ENCODE measurements at regions not wholly inside any gene's neighbourhood (a gene's known extent, or its start where the extent isn't known, plus 50 kb on each side); places are given as distances from the start of the nearest gene placed in this dataset.

DNA sequence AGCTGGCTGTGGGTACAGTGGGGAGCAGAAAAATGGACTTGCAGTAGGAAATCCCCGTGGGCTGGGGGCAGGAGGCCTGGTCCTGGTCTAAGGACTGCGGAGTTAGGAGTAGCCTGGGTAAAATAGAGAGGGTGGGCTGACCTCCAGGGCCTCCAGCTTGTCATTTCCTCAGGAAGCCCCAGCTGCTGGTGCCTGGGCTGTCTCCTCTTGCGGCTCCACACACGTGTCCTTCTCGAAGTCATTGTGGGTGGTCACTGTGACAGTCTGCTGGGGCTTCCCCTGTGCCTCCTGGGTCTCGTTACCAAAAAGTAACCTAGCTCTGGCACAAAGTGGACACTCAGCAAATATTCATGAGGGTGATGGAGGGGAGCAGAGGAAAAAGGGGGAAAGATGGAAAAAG is 259.7 kb downstream of the FGF9 start:
- Mint-ChIP-seq H3K27me3 (no peaks in the 10 kb centered on the region), H3K4me1 (no peaks in the 10 kb centered on the region), H3K9me3 (no peaks in the 10 kb centered on the region), H3K4me3 (no peak overlapping the region), H3K36me3 (ENCODE audit: low read depth) (no peaks in the 10 kb centered on the region), H3K27ac (no peak overlapping the region)
- ATAC-seq (replicated peaks), result no peak

DNA sequence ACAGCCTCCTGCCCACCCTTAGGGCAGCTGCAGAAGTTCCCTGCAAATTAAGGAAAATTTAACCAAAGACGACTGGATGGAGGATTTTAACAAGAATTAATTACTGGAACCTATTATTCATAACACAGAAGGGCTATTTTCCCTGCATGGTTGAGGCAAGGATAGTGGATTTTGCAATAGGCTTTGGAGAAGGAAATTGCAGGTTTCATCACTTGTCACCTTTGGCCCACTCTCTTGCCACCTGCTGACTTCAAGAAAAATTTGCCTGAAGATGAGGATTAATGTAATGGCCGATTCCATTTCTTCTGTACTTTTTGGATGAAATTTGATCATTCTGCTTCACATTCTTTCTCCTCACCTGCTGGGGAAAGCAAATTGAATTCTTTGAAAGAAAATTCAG is 261.7 kb downstream of the FGF9 start:
- ATAC-seq (replicated peaks), result no peak
- H3K4me1 Mint-ChIP-seq, result no peaks in the 10 kb centered on the region
- H3K4me3 Mint-ChIP-seq, result no peak overlapping the region
- H3K9me3 Mint-ChIP-seq, result peaks cover under 1% of the 10 kb centered on the region
- no peaks in the 10 kb centered on the region for H3K36me3 Mint-ChIP-seq (ENCODE audit: low read depth)
- no peak overlapping the region for H3K27ac Mint-ChIP-seq
- no peaks in the 10 kb centered on the region for H3K27me3 Mint-ChIP-seq

DNA sequence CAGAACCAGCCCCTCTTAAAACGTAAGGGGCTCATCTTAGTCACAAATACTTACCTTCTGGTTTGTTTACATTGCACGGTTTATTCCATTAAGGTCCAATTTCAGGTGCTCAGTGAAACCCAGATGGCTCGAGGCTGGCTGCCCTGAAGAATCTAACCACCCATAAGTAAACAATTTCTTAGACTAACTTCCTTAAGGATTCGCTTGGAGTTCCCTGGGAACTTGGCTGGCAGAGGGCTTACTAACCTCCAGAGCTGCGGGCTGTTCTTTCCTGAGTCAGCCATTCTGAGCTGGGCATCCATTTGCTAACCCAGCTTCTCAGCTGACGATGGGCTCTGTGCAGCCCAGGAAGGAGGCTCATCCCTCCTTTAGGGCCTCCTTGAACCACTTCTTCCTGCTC is 262.1 kb downstream of the FGF9 start:
- ATAC-seq (replicated peaks), result no peak
- Mint-ChIP-seq H3K9me3 (peaks cover 4% of the 10 kb centered on the region), H3K27ac (no peak overlapping the region), H3K36me3 (ENCODE audit: low read depth) (no peaks in the 10 kb centered on the region), H3K4me1 (no peaks in the 10 kb centered on the region), H3K4me3 (no peak overlapping the region), H3K27me3 (no peaks in the 10 kb centered on the region)

DNA sequence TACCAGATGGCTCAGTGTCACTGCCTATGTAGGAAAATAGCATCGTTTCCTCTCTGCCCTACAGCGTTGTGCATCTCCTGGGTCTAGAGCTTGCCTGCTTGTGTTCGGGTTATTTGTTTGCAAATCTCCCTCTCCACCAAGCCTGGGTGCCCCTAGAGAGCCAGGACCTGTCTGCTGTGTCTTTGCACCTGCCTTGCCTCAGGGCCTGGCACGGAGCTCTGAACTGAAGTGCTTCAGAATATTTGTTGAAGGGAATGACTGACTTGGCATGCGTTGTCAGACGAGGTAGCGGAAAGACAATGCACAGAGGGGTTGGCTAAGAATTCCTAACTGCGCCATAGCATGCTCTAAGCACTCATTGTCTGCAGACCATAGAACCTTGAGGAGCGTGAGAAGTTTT is 263.4 kb downstream of the FGF9 start:
- H3K27ac Mint-ChIP-seq, result no peak overlapping the region
- peaks cover 4% of the 10 kb centered on the region for H3K9me3 Mint-ChIP-seq
- H3K27me3 Mint-ChIP-seq, result no peaks in the 10 kb centered on the region
- no peaks in the 10 kb centered on the region for H3K36me3 Mint-ChIP-seq (ENCODE audit: low read depth)
- no peak overlapping the region for H3K4me3 Mint-ChIP-seq
- H3K4me1 Mint-ChIP-seq, result no peaks in the 10 kb centered on the region
- ATAC-seq (replicated peaks), result no peak

DNA sequence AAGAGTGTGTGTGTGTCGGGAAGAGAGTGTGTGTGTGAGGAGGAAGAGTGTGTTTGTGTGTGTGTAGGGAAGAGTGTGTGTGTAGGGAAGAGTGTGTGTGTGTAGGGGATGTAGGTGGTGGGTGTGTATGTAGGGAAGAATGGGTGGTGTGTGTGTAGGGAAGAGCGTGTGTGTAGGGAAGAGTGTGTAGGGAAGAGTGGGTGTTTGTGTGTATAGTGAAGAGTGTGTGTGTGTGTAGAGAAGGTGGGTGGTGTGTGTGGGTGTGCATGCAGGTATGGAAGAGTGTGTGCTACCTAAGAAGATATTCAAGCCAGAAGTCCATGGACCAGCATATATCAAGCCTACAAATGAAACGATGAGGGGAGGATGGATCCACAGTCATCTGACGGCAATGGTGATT is 265.8 kb downstream of the FGF9 start:
- ATAC-seq (replicated peaks), result no peak
- H3K27me3 Mint-ChIP-seq, result no peaks in the 10 kb centered on the region
- H3K9me3 Mint-ChIP-seq, result peaks cover 4% of the 10 kb centered on the region
- no peaks in the 10 kb centered on the region for H3K36me3 Mint-ChIP-seq (ENCODE audit: low read depth)
- no peak overlapping the region for H3K4me3 Mint-ChIP-seq
- H3K4me1 Mint-ChIP-seq, result no peaks in the 10 kb centered on the region
- H3K27ac Mint-ChIP-seq, result no peak overlapping the region

DNA sequence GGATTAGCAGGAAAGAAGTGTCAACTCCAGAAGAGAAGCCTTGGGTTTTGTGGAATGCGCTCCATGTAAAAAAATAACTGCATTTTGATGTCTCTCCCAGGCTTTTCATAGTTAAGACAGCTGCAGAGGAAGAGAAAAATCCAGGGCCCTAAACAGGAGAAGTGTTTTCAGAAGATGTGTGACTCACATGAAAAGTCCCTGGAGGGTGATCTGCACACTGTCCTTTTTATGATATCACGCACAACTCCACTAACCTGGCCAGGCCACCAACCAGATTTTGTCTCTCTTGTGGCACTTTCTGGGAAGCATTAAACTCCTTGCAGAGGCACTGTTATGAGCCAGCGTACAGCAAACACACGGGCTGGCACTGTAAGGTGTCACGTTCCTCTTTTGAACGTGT is 267.3 kb downstream of the FGF9 start:
- Mint-ChIP-seq H3K27me3 (no peaks in the 10 kb centered on the region), H3K4me3 (no peak overlapping the region), H3K9me3 (peaks cover 8% of the 10 kb centered on the region), H3K4me1 (no peaks in the 10 kb centered on the region), H3K27ac (no peak overlapping the region), H3K36me3 (ENCODE audit: low read depth) (no peaks in the 10 kb centered on the region)
- no peak for ATAC-seq (replicated peaks)

DNA sequence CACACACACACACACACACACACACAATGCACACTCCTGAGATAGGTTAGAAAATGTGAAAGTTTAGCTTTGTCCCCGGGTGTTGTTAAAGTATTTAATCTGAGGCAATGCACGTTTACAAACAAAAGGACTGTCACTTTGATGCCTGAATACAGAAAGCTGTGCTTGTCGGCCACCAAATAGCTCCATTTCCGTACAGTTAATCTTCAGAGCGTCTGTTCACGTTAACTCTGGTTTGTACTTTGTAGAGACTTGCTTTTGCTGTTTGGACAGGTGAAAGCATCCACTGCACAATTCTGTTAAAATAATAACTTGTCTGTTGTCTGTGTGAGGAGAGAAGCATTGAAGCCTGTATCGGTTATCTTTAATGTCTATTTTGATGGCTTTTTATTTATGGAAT is 267.8 kb downstream of the FGF9 start:
- no peak for ATAC-seq (replicated peaks)
- no peaks in the 10 kb centered on the region for H3K4me1 Mint-ChIP-seq
- no peak overlapping the region for H3K4me3 Mint-ChIP-seq
- H3K27me3 Mint-ChIP-seq, result no peaks in the 10 kb centered on the region
- peaks cover 9% of the 10 kb centered on the region for H3K9me3 Mint-ChIP-seq
- no peaks in the 10 kb centered on the region for H3K36me3 Mint-ChIP-seq (ENCODE audit: low read depth)
- H3K27ac Mint-ChIP-seq, result no peak overlapping the region

DNA sequence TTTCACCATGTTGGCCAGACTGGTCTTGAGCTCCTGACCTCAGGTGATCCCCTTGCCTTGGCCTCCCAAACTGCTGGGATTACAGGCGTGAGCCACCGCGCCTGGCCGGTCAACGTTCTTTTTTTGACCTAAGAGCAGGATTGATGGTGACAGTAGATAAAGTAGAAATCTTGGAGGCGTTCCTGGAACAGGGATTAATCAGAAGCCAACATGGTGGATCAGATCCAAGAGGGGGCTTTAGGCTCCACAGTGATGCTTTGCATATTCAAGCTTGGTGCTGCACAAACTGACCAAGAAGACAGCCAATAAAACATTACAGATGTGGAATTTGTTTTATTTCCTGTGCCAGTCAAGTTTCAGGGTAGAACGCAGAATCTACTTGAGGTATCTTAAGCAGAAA is 271.2 kb downstream of the FGF9 start:
- no peak overlapping the region for H3K4me3 Mint-ChIP-seq
- H3K9me3 Mint-ChIP-seq, result peaks cover 12% of the 10 kb centered on the region
- no peaks in the 10 kb centered on the region for H3K4me1 Mint-ChIP-seq
- H3K27ac Mint-ChIP-seq, result no peak overlapping the region
- H3K36me3 Mint-ChIP-seq (ENCODE audit: low read depth), result no peaks in the 10 kb centered on the region
- no peak for ATAC-seq (replicated peaks)
- H3K27me3 Mint-ChIP-seq, result no peaks in the 10 kb centered on the region

DNA sequence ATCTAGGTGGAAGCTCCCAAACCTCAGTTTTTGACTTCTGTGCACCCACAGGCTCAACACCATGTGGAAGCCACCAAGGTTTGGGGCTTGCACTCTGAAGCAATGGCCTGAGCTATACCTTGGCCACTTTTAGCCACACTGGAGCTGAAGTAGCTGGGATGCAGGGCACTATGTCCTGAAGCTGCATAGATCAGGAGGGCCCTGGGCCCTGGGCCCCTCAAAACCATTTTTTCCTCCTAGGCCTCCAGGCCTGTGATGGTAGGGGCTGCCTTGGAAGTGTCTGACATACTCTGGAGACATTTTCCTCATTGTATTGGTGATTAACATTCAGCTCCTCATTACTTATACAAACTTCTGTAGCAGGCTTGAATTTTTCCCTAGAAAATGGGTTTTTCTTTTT is 273.7 kb downstream of the FGF9 start:
- no peaks in the 10 kb centered on the region for H3K4me1 Mint-ChIP-seq
- H3K27me3 Mint-ChIP-seq, result no peaks in the 10 kb centered on the region
- no peak overlapping the region for H3K4me3 Mint-ChIP-seq
- H3K36me3 Mint-ChIP-seq (ENCODE audit: low read depth), result no peaks in the 10 kb centered on the region
- ATAC-seq (replicated peaks), result no peak
- no peak overlapping the region for H3K27ac Mint-ChIP-seq
- peaks cover 7% of the 10 kb centered on the region for H3K9me3 Mint-ChIP-seq

DNA sequence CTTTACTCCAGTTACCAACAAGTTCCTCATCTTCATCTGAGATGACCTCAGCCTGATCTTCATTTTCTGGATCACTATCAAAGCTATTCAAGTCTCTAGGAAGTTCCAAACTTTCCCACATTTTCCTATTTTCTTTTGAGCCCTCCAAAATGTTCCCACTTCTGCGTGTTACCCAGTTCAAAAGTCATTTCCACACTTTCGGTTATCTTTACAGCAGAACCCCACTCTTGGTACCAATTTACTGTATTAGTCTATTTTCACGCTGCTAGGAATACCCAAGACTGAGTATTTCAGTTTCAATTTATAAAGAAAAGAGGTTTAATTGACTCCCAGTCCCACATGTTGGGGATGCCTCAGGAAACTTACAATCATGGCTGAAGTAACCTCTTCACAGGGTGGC is 274.3 kb downstream of the FGF9 start:
- no peak for ATAC-seq (replicated peaks)
- Mint-ChIP-seq H3K4me1 (no peaks in the 10 kb centered on the region), H3K9me3 (peaks cover 7% of the 10 kb centered on the region), H3K27ac (no peak overlapping the region), H3K36me3 (ENCODE audit: low read depth) (no peaks in the 10 kb centered on the region), H3K4me3 (no peak overlapping the region), H3K27me3 (no peaks in the 10 kb centered on the region)

DNA sequence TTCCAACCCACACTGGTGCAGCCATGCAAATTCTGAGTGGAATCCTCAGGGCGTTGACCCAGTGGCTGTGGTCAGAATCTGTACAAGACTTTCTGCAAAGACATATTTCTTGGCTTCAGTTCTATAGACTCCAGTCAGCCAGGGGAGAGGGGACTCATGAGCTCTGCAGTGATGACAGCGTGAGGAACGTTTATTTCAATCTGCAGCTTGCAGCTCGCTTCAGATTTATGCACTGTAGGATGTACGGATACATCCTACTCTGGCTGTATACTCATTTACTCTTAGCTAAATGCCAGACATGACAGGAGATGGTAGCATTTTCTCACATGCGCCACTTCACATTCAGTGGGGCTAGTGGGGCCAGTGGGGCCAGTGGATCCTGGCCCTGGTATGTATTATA is 276.1 kb downstream of the FGF9 start:
- no peak overlapping the region for H3K4me3 Mint-ChIP-seq
- H3K9me3 Mint-ChIP-seq, result peaks cover 7% of the 10 kb centered on the region
- H3K36me3 Mint-ChIP-seq (ENCODE audit: low read depth), result no peaks in the 10 kb centered on the region
- H3K4me1 Mint-ChIP-seq, result no peaks in the 10 kb centered on the region
- no peaks in the 10 kb centered on the region for H3K27me3 Mint-ChIP-seq
- ATAC-seq (replicated peaks), result no peak
- no peak overlapping the region for H3K27ac Mint-ChIP-seq

DNA sequence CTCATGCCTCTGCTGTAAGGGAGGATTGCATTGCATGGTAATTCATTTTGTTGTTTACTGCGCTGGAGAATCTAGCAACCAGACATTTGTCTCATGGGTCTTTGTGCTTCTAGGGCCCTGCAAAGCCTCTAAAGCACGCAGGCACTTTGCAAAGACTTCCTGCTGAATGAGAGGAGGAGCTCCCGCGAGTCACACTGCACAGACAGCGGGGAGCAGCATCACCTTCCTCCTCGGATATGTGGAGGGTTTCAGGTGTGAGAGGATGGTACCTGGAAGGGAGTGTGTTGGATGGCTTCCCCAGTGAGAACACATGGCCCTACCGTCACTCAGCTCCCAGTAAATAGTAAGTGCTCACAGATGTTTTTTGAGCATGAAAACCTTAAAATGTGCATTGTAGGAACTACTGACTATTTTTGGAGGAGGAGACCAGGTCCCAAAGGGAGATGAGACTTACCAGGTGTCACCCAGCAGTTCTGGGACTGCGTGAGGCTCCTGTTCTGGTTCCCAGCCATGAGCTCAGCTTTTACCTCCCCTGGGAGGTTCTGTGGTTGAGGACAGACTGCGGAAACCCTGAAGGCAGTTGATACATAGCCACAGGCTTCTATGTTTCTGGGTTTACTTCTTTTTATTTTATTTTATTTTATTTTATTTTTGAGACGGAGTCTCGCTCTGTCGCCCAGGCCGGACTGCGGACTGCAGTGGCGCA is 278.0 kb downstream of the FGF9 start:
- no peaks in the 10 kb centered on the region for H3K4me1 Mint-ChIP-seq
- H3K27ac Mint-ChIP-seq, result no peak overlapping the region
- H3K4me3 Mint-ChIP-seq, result no peak overlapping the region
- no peak for ATAC-seq (replicated peaks)
- H3K9me3 Mint-ChIP-seq, result peaks cover 3% of the 10 kb centered on the region
- no peaks in the 10 kb centered on the region for H3K27me3 Mint-ChIP-seq
- no peaks in the 10 kb centered on the region for H3K36me3 Mint-ChIP-seq (ENCODE audit: low read depth)

DNA sequence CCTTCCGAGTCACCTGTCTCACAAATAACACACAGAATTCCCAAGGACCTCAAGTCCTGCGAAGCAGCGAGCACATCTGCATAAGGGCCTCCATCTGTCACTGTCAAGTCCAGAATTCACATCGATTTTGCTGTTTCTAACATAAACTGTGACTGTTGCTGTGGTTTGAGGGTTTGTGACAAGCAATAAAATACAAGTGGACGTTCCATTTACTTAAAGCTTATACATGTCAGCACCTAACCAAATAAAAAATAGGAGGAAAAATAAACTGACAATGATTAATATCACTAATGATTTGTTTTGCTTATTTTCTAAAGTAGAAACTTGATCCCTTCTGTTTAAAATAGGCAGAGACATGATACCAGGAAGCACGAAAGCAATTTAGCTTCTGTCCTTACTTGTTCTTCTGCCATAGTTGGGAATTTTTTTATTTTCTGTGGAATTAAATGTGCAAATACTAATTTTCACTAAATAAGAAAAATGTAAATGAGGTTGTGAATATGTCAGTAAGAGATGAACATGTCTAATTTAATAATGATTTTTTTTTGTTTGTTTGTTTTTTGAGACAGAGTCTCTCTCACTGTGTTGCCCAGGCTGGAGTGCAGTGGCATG is 279.1 kb downstream of the FGF9 start:
- H3K4me3 Mint-ChIP-seq, result no peak overlapping the region
- H3K4me1 Mint-ChIP-seq, result no peaks in the 10 kb centered on the region
- H3K9me3 Mint-ChIP-seq, result peaks cover 3% of the 10 kb centered on the region
- H3K27me3 Mint-ChIP-seq, result no peaks in the 10 kb centered on the region
- no peaks in the 10 kb centered on the region for H3K36me3 Mint-ChIP-seq (ENCODE audit: low read depth)
- no peak overlapping the region for H3K27ac Mint-ChIP-seq
- ATAC-seq (replicated peaks), result no peak

DNA sequence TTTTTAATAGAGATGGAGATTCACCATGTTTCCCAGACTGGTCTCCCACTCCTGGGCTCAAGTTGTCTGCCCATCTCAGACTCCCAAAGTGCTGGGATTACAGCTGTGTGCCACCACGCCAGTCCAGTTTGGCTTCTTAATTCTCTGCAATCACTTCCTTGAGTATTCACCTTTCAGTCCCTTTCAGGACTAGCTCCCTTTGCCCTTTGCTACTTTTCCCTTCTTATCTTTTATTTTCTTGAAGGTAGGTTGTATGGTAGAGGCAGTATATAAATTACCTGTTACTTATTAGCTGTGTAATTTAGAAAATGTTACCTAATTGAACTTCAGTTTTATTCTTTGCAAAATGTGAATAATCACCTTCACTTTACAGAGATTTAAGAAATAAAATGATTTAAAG is 285.8 kb downstream of the FGF9 start:
- Mint-ChIP-seq H3K4me1 (no peaks in the 10 kb centered on the region), H3K9me3 (no peaks in the 10 kb centered on the region), H3K27me3 (peaks cover 7% of the 10 kb centered on the region), H3K4me3 (no peak overlapping the region), H3K27ac (no peak overlapping the region), H3K36me3 (ENCODE audit: low read depth) (no peaks in the 10 kb centered on the region)
- no peak for ATAC-seq (replicated peaks)

DNA sequence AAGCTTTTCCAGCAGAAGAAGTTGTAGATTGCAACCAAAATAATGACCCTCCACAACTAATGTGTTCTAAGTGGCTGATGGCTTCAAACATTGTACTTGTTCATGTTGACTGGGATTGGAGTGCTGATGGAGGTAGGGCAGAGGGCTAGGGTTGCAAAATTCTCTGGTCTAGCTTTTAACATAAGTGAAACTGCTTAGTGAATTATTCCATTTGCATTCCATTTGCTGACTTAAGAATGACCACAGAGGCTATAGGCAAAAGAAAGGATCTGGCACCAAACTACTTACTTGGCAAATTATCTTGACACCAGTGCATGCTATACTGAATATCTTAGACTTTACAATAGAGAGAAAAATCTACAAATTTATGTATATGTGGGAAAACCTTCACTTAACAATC is 287.0 kb downstream of the FGF9 start:
- no peak for ATAC-seq (replicated peaks)
- H3K9me3 Mint-ChIP-seq, result no peaks in the 10 kb centered on the region
- no peak overlapping the region for H3K4me3 Mint-ChIP-seq
- no peaks in the 10 kb centered on the region for H3K4me1 Mint-ChIP-seq
- H3K27me3 Mint-ChIP-seq, result peaks cover 7% of the 10 kb centered on the region
- H3K36me3 Mint-ChIP-seq (ENCODE audit: low read depth), result no peaks in the 10 kb centered on the region
- H3K27ac Mint-ChIP-seq, result no peak overlapping the region

DNA sequence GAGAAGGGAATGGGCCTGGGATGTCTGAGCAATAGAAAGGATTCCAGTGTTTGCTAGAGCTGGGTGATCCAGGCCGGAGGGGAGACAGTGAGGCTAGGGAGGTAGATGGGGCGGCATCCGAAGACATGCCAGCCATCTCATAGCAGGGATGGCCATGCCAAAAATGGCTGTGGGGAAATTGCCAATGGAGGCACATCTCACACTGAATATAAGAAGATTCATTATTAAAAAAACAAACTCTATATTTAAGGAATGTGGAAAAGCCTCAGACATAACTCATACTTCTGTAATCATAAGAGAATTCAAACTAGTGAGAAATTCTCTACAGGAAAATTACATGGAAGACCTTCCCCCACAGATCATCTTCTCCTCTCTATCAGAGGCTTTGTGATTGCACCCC is 289.2 kb downstream of the FGF9 start:
- H3K27me3 Mint-ChIP-seq, result peaks cover 7% of the 10 kb centered on the region
- H3K4me3 Mint-ChIP-seq, result no peak overlapping the region
- H3K4me1 Mint-ChIP-seq, result no peaks in the 10 kb centered on the region
- H3K9me3 Mint-ChIP-seq, result no peaks in the 10 kb centered on the region
- no peak overlapping the region for H3K27ac Mint-ChIP-seq
- ATAC-seq (replicated peaks), result no peak
- H3K36me3 Mint-ChIP-seq (ENCODE audit: low read depth), result no peaks in the 10 kb centered on the region
